Left ventricle myocardium superior (tissue), 1 donor: ENCODE measurements at regions not wholly inside any gene's neighbourhood (a gene's known extent, or its start where the extent isn't known, plus 50 kb on each side); places are given as distances from the start of the nearest gene placed in this dataset.

ENCODE experiments used
- ATAC-seq: fragments of 200-7000 bp; cut with Tn5 transposase; one replicate; pipeline ENCODE4 v1.9.1; 2020; ENCODE audit warnings: mild to moderate bottlenecking, moderate library complexity
- DNase-seq: peaks from one replicate; pipeline ENCODE4 v3.0.0-alpha.2; 2020
- intact Hi-C: fragments of 100-400 bp; cut with micrococcal nuclease; formaldehyde crosslinking; loops from one replicate; pipeline ENCODE4 v1.11.0; 2022
- donor health status: DM: no; HTN: yes; CAD: no; lungs with severe emphysema.

DNA sequence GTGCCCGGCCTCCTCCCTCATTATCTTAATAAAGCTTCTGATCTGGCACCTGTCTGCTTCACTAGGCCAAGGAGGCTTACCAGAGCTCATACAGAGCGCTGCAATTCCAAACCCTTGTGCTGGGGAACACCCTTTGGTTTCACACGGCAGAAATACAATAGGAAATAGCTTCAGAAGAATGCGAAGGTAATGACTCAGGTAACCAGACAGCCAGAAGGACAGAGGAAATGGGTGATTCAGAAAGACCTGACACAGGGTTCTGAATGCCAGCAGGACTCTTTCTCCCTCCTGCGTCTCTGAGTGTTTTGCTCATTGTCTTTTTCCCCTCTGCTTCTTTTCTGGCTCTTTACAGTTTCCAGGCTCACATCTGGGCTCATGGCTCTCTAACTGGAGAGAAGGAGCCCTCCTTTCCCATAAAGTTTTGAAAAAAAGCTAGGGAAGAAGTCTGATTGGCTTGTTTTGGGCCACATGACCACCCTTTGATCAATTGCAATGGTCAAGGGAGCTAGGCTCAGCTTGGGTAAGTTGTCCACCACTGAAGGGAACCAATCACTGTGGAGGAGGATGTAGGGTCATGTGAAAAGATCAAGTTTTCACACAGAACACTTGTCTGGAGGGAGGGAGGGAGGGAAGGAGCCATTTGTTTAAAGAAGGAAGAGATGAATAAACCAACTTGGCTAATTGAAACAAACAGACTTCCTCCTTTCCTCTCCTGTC, 90.5 kb upstream of the UPP2 start:
- DNase-seq (no peak), ATAC-seq (no peak)
- intact Hi-C loops, result loop anchor here (2.0 kb wide), 1 partner anchor 236 kb away; no protein-coding TSS in a partner anchor

DNA sequence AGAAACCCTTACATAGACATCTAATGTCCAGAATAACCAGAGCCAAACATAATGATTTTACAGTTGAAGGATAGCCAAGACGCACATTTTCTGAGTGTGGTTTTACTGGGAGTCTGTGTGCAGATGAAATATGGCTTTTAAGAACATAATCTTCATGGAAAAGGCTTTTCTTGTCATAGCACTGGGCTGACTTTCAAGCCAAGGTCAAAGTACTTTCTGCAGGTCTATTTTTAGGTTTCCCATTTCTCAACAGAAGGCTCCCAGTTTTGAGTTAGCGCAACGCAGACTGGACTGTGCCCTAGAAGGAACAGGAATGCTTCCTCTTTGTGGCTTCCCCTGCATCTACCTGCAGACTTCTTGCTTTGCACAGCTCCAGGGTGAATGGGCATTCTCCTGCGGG, 92.3 kb upstream of the UPP2 start:
- ATAC-seq (peak; percentile 64), DNase-seq (no peak)
- intact Hi-C loops, result loop anchor here (5.0 kb wide), 1 partner anchor 507 kb away; no protein-coding TSS in a partner anchor

DNA sequence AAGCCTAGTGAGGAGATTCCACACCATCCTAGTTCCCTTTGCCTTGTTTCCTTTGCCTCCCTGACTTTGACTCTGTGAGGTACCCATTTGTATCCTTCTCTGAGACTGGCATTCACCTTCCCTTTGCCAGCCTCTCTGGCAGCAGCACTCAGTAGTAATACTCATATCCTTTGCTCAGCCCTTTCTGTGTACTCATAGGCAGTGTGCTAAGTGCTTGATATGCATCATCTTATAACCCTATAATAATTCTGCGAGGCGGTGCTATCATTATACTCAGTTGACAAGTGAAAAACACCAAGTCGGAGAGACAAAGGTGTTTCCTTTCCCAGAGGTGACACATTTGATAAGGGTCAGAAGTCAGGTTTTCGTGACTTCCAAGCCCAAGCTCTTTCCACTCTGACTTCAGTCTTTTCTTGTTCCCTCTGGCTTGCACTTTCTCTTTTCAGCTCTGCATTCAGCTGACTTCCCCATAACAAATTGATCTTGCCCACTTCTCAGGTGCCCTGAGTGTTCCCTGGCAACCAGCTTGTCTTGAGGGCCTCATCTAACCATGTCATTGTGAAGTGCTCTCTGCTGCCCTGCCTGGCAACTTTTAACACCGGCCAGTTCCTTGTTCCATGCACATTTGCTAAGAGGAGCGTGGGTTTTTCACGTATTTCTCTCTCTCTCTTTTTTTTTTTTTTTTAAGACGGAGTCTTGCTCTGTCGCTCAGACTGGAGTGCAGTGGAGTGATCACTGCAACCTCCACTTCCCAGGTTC, 94.5 kb upstream of the UPP2 start:
- intact Hi-C loops, result loop anchor here (5.0 kb wide), 1 partner anchor 505 kb away; no protein-coding TSS in a partner anchor
- DNase-seq (no peak), ATAC-seq (peak; percentile 61)

DNA sequence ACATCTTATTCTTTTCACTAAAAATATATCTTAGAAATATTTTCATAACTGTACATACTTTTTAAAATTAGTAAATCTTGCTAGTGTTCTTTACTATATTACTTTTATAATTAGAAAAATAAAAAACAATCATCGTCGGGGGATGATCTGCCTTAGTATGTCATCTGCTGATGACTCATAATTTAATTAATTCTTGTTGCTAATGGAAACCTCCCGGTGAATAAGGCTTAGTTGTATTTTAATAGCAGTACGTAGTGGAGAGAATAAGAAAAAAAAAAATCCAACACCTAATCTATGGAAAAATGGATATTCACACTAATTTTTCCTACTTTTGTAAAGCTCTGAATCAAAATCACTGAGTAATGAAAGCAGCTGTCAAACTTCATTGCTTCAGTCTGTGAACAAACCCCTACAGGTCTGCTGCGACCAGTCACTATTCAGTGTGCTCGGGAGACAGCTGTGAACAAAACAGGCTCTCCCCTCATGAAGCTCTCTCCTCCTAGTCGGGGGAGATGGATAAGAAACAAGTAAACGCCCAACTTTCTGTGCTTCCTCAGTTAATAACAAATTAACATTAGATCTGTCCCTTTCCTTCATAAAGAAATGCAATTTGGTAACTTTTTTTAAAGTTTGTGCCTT, 97.4 kb upstream of the UPP2 start:
- intact Hi-C loops, result no loop called here
- ATAC-seq (no peak), DNase-seq (no peak)

DNA sequence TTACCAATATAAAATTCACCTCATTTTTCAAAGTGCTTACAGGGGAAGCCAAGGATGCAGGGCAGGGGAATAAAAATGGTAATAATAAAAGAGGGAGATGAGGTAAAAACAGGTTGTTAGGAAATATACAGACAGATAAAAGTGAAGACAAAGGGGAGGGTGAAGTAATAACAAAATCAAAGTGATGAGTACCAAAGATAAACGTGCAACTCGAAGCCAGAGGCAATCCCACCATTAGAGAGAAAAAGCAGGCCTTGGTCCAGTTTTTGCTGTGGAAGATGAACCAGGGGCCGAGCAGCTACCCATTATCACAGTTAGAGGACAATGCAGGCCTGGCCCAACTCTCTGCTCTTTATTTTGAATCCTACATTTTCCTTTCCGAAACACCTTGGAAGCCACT, 99.6 kb upstream of the UPP2 start:
- DNase-seq, result no peak
- intact Hi-C loops, result no loop called here
- no peak for ATAC-seq

DNA sequence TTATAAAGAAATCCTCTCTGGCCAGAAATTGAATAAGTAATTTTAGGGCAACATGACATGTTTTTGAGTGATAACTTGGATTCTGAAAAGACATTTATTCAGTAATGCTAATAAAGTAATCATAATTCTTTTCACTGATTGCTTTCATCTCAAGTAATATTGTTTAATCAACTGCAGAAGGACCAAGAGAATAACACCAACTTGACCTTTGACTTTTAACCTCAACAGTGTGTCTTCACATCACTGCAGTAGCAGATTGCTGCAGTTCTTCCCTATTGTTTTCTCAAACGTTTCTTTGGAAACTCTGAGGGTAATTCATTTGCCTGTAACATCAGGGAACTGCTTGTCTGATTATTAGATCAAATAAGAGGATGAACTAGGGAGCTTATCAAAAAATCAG, 104.9 kb upstream of the UPP2 start:
- ATAC-seq (no peak), DNase-seq (no peak)
- intact Hi-C loops, result no loop called here

GRCh38 chr2:157995117-157995516, 106.6 kb upstream of the UPP2 start:
- no peak for DNase-seq
- ATAC-seq, result no peak
- intact Hi-C loops, result no loop called here

- intact Hi-C loops, result no loop called here
- no peak for ATAC-seq
- DNase-seq, result no peak
These were observed 109.7 kb upstream of the UPP2 start for GRCh38 chr2:157991932-157992331.

DNA sequence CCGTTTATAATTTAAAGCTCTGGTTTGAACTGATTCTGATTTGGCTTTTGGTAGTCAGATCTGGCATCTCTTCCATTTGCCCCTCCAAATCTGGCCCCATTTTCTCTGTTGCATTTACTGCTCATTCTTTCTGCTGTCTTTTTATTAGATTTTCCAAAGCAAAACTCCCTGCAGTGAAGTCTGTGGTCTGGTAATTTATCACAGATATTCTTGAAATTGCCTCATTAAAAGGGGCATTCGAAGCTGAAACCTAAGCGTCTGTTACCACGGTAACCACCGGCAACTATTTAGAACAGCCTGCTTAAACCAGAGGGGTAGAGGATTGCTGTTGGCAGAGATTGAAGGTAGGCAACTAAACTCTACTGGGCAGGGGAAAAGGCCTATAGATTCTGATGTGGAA, 111.5 kb upstream of the UPP2 start:
- ATAC-seq (no peak), DNase-seq (no peak)
- intact Hi-C loops, result no loop called here

DNA sequence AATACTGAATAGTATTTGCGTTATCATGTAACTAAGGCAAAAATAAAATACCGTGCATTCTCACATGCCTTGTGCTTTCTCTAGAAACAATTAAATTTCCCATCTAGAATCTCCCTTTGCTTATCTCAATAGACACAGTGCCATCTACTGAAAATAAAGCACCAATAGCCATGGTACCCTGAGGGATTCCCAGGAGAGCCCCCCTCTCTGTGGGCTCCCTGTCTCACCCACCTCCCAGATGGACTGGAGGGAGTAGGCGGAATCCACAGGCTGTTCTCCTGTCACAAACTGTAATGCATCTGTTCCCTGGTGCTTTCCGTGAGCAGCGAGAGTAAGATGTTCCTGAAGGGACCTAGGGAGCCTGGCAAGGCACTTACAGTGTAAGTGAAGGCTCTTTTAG, 112.4 kb upstream of the UPP2 start:
- intact Hi-C loops, result no loop called here
- no peak for DNase-seq
- no peak for ATAC-seq

- ATAC-seq (no peak), DNase-seq (no peak)
- intact Hi-C loops, result no loop called here
These were observed 110.6 kb upstream of the ACVR1 start for GRCh38 chr2:157986761-157987160.

- no peak for ATAC-seq
- no peak for DNase-seq
- intact Hi-C loops, result no loop called here
These were observed 108.7 kb upstream of the ACVR1 start for GRCh38 chr2:157984866-157985265.

GRCh38 chr2:157980020-157980419, 103.9 kb upstream of the ACVR1 start:
- intact Hi-C loops, result no loop called here
- DNase-seq, result no peak
- ATAC-seq, result no peak

DNA sequence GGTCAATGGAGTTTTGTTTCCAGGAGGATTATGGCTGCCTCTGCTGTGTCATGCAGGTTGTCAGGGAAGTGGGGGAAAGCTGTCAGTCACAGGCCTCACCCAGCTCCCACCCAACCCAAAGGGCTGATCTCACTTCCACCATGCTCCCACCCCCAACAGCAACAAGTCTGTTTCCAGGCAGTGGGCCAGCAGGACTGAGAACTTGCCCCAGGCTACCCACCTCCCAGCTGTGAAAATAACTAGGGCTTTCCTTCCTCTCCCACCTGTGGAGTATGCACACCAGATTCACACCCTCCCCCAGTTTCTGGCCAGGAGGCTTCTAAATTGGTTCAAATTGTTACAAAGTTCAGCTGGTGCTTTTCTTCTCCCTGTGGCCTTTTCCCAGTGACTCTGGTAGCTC, 95.6 kb upstream of the ACVR1 start:
- intact Hi-C loops, result no loop called here
- no peak for ATAC-seq
- DNase-seq, result no peak

- intact Hi-C loops, result no loop called here
- ATAC-seq, result no peak
These were observed 91.7 kb upstream of the ACVR1 start for GRCh38 chr2:157967856-157968255.

GRCh38 chr2:157959249-157959648, 83.1 kb upstream of the ACVR1 start:
- intact Hi-C loops, result no loop called here
- no peak for ATAC-seq
- no peak for DNase-seq

More at GRCh38 chr2:157967856-157968255, 91.7 kb upstream of the ACVR1 start:
- no peak for DNase-seq

- intact Hi-C loops, result no loop called here
- ATAC-seq, result no peak
- no peak for DNase-seq
These were observed 81.5 kb upstream of the ACVR1 start for GRCh38 chr2:157957596-157957995.

DNA sequence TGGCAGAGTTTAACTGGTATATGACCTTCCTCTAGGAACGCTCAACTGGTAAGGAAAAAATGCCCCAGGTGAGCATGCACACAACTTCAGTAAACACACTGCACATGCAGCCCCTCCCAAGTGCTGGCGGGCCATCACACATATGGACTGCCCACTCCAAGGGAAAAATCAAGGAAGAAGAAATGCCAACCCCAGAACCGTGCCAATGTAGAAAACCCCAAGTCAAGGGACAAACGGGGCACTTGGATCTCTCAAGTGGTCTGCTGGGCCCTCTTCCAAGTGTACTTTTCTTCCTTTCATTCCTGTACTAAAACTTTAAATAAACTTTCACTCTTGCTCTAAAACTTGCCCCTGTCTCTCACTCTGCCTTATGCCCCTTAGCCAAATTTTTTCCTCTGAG, 76.4 kb upstream of the ACVR1 start:
- intact Hi-C loops, result no loop called here
- ATAC-seq (no peak), DNase-seq (no peak)

- DNase-seq (no peak), ATAC-seq (no peak)
- intact Hi-C loops, result no loop called here
These were observed 72.7 kb upstream of the ACVR1 start for GRCh38 chr2:157948856-157949255.

DNA sequence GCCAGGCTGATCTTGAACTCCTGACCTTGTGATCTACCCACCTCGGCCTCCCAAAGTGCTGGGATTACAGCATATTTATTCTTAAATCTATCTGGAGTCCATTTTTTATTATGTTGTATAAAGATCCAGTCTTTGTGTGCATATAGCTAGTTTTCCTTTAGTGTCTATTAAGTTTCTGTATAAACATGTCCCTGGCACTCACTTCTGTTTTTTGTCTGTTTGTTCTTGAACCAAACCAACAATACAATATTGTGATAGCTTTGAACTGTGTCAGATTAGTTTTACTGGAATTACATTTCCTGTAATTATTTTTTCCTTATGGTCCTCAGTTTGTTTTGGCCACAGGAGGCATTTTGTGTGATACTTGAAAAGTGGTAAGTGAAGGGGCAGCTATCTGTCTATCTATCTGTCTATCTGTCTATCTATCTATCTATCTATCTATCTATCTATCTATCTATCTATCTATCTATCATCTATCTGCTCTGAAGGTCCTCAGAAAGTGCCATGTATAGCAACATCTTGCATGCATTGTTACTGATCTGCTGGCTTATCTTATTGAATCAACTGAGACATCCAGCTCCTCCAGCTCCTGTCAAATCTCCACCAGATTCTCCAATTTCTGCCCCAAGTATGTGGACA, 70.9 kb upstream of the ACVR1 start:
- DNase-seq, result no peak
- intact Hi-C loops, result no loop called here
- no peak for ATAC-seq
